ENCODE measurements at regions not wholly inside any gene's neighbourhood (a gene's known extent, or its start where the extent isn't known, plus 50 kb on each side); places are given as distances from the start of the nearest gene placed in this dataset.

DNA sequence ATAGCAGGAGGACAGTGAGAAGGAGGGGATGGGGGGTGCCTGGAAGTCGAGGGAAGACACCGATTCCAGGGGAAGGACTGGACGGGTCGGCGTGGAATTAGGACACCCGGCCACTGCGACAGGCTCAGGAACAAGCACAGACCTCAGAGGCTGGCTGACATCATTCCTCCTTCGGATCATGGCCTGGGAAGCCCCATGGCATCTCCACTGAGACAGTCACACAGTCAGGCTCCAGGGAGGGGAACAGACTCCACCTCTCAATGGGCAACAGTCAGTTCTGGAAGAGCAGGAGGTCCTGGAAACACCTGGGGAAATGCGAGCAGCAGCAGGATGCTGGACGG lies 67.9 kb upstream of the FBRSL1 start:
- TF ChIP-seq, protein P1, sequence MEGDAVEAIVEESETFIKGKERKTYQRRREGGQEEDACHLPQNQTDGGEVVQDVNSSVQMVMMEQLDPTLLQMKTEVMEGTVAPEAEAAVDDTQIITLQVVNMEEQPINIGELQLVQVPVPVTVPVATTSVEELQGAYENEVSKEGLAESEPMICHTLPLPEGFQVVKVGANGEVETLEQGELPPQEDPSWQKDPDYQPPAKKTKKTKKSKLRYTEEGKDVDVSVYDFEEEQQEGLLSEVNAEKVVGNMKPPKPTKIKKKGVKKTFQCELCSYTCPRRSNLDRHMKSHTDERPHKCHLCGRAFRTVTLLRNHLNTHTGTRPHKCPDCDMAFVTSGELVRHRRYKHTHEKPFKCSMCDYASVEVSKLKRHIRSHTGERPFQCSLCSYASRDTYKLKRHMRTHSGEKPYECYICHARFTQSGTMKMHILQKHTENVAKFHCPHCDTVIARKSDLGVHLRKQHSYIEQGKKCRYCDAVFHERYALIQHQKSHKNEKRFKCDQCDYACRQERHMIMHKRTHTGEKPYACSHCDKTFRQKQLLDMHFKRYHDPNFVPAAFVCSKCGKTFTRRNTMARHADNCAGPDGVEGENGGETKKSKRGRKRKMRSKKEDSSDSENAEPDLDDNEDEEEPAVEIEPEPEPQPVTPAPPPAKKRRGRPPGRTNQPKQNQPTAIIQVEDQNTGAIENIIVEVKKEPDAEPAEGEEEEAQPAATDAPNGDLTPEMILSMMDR (IDR thresholded peaks at IDR 0.05): no peak
- TF ChIP-seq POLR2A (IDR thresholded peaks at IDR 0.05): no peak
- Histone ChIP-seq H3K36me3 (ENCODE audit: low read depth, missing control alignments) (no peaks in the 10 kb centered on the region), H3K27ac (no peak overlapping the region), H3K4me3 (no peak overlapping the region), H3K27me3 (no peaks in the 10 kb centered on the region), H3K4me1 (peaks cover 10% of the 10 kb centered on the region), H3K9me3 (no peaks in the 10 kb centered on the region)
- DNase-seq: no peak
- intact Hi-C loops (cut with DNase I; ENCODE audit: low total_unique reads): no loop called here
- 68 to 85% methylated on average over 9 of the region's 10 CpGs for WGBS, 2 donors

DNA sequence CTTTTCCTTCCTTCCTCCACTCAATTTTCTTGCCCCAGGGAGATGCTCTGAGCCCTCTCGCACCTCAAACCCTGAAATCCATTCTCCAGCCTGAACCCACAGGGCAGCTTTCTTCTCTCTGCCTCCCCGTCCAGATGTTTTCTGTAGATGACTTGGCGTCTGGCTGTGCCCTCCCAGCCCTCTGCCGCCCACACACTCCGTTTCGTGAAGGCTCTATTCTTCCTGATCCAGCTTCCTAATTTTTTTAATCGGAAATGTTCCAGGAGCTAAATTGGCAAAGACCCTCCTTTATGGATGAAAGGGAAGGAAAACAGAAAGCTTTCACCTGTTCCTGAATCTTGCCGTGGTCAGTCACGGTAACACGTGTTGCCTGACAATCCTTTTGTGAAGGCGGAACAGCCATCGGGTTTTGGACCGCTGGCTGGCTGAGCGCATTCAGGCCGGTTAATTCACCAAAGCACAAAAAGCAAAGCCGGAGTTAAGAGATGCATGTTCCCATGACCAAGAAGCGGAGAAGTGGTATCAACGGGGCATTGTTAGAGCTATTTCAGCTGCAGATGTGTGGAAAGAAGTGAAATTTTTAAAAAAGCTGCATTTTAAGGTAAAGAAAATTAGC lies 70.2 kb upstream of the FBRSL1 start:
- Histone ChIP-seq H3K27ac (no peak overlapping the region), H3K4me3 (no peak overlapping the region), H3K4me1 (peaks cover 13% of the 10 kb centered on the region), H3K9me3 (no peaks in the 10 kb centered on the region), H3K27me3 (no peaks in the 10 kb centered on the region), H3K36me3 (ENCODE audit: low read depth, missing control alignments) (no peaks in the 10 kb centered on the region)
- no peak for TF ChIP-seq POLR2A (IDR thresholded peaks at IDR 0.05)
- TF ChIP-seq, protein P1 (IDR thresholded peaks at IDR 0.05): no peak
- DNase-seq: no peak
- intact Hi-C loops (cut with DNase I; ENCODE audit: low total_unique reads): loop anchor here (10.0 kb wide), 3 partner anchors 105 to 265 kb away; no protein-coding TSS in a partner anchor
- 37 to 46% methylated on average over 18 of the region's 18 CpGs for WGBS, 2 donors

DNA sequence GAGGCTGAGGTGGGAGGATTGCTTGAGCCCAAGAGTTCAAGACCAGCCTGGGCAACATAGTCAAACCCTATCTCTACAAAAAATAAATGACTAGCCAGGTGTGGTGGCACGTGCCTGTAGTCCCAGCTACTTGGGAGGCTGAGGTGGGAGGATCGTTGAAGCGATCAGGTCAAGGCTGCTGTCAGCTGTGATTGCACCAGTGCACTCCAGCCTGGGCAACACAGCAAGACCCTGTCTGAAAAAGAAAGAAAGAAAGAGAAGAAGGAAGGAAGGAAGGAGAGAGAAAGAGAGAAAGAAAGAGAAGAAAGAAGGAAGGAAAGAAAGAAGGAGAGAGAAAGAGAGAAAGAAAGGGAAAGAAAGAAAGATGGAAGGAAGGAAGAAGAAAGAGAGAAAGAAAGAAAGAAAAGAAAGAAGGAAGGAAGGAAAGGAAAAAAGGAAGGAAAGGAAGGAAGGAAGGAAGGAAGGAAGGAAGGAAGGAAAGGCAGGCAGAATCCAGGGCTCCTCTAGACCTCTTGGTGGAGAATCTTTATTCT lies 71.5 kb upstream of the FBRSL1 start:
- Histone ChIP-seq H3K27me3 (no peaks in the 10 kb centered on the region), H3K36me3 (ENCODE audit: low read depth, missing control alignments) (no peaks in the 10 kb centered on the region), H3K27ac (no peak overlapping the region), H3K4me1 (peaks cover 5% of the 10 kb centered on the region), H3K4me3 (no peak overlapping the region), H3K9me3 (no peaks in the 10 kb centered on the region)
- DNase-seq: no peak
- WGBS, 2 donors: 90 to 94% methylated on average over 3 of the region's 3 CpGs
- intact Hi-C loops (cut with DNase I; ENCODE audit: low total_unique reads): loop anchor here (10.0 kb wide), 3 partner anchors 106 to 264 kb away; no protein-coding TSS in a partner anchor
- no peak for TF ChIP-seq POLR2A (IDR thresholded peaks at IDR 0.05)
- TF ChIP-seq, protein P1 (IDR thresholded peaks at IDR 0.05): no peak

DNA sequence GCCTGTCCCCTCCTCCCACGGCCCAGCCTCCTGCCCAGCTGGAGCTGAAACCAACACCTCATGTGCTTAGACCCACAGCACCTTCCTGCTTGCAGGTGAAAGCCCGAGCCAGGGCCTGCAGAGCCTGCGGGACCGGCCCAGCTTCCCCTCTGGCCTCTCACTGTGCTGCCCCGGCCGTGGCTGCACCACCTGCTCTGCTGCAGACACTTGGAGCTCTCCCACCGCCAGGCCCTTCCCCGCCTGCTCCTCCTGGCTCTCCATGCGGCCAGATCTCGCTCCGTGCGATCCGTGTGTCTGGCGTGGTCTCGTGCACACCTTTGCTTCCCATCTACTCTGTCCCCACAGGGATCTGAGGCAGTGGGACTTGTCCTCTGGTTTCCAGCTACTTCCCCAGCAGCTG lies 72.2 kb upstream of the FBRSL1 start:
- no peak for TF ChIP-seq POLR2A (IDR thresholded peaks at IDR 0.05)
- TF ChIP-seq, protein P1 (IDR thresholded peaks at IDR 0.05): no peak
- H3K4me3 ChIP-seq: no peak overlapping the region
- WGBS, 2 donors: 92 to 97% methylated on average over 9 to 15 of the region's 15 CpGs
- no peaks in the 10 kb centered on the region for H3K27me3 ChIP-seq
- H3K9me3 ChIP-seq: no peaks in the 10 kb centered on the region
- H3K4me1 ChIP-seq: peaks cover 5% of the 10 kb centered on the region
- H3K36me3 ChIP-seq (ENCODE audit: low read depth, missing control alignments): no peaks in the 10 kb centered on the region
- intact Hi-C loops (cut with DNase I; ENCODE audit: low total_unique reads): loop anchor here (10.0 kb wide), 3 partner anchors 107 to 263 kb away; no protein-coding TSS in a partner anchor
- H3K27ac ChIP-seq: no peak overlapping the region
- DNase-seq: no peak

DNA sequence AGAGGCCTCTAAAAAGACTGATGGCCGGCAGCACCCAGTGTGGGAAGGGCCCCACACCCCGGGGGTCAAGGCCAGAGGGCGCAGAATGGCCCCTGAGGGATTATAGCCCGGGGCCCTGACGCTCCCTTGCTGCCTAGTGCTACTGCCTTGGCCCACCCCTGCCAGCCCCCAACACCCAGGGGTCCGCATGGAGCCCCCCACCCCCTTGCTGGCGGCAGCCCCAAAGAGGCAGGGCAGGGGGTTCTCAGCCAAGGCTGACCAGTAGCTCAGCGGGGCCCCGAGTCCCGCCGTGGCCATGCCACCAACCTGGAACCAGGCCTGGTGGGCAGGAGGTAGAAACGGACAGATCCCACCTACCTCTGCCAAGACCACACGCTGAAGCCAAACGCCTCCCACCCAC lies 73.1 kb upstream of the FBRSL1 start:
- 95% methylated on average over 7 of the region's 14 CpGs; no CpG with 5 or more reads in 1 of the 2 donors for WGBS, 2 donors
- intact Hi-C loops (cut with DNase I; ENCODE audit: low total_unique reads): loop anchor here (10.0 kb wide), 3 partner anchors 108 to 262 kb away; no protein-coding TSS in a partner anchor
- Histone ChIP-seq H3K9me3 (no peaks in the 10 kb centered on the region), H3K27ac (no peak overlapping the region), H3K4me3 (no peak overlapping the region), H3K27me3 (no peaks in the 10 kb centered on the region), H3K4me1 (peaks cover 5% of the 10 kb centered on the region), H3K36me3 (ENCODE audit: low read depth, missing control alignments) (no peaks in the 10 kb centered on the region)
- no peak for DNase-seq
- TF ChIP-seq POLR2A (IDR thresholded peaks at IDR 0.05): no peak
- TF ChIP-seq, protein P1 (IDR thresholded peaks at IDR 0.05): no peak
